ES-I3 (cell line): ENCODE measurements at regions not wholly inside any gene's neighbourhood (a gene's known extent, or its start where the extent isn't known, plus 50 kb on each side); places are given as distances from the start of the nearest gene placed in this dataset.

Source experiments
- H3K36me3 ChIP-seq: 2 replicates; pipeline ENCODE4 v1.6.1; 2013; ENCODE audit warnings: mild to moderate bottlenecking, low read length, control low read depth, moderate library complexity; ENCODE audit not compliant: insufficient read depth
- H3K4me1 ChIP-seq: 2 replicates; pipeline ENCODE4 v1.6.1; 2013; ENCODE audit warnings: mild to moderate bottlenecking, control low read depth, low read length; ENCODE audit not compliant: insufficient read depth
- H3K9ac ChIP-seq: 2 replicates; pipeline ENCODE4 v1.6.1; 2013; ENCODE audit warnings: low read depth, mild to moderate bottlenecking, low read length, moderate library complexity
- H3K9me3 ChIP-seq: 2 replicates; pipeline ENCODE4 v1.6.1; 2013; ENCODE audit warnings: mild to moderate bottlenecking, low read length, moderate library complexity; ENCODE audit not compliant: control insufficient read depth, insufficient read depth

DNA sequence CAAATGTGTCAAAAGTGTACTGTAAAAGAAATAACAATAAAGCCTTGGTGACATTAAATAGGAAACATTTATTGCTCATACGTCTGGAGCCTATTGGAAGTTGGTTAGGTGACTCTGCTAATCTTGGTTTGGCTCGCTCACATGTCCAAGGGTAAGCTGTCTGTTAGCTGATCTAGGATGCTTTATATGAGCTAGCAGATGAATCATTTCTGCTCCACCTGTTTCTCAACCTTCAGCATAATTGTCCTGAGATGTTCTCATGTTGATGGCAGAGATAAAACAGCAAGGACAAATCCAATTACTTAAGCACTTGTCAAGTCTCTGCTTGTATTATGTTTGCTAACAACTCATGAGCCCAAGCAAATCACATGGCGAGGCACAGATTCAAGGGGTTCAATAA is 56.0 kb upstream of the CD53 start:
- H3K4me1 ChIP-seq: no peaks in the 10 kb centered on the region
- H3K9me3 ChIP-seq: no peaks in the 10 kb centered on the region
- H3K36me3 ChIP-seq: no peaks in the 10 kb centered on the region
- no peak overlapping the region for H3K9ac ChIP-seq

DNA sequence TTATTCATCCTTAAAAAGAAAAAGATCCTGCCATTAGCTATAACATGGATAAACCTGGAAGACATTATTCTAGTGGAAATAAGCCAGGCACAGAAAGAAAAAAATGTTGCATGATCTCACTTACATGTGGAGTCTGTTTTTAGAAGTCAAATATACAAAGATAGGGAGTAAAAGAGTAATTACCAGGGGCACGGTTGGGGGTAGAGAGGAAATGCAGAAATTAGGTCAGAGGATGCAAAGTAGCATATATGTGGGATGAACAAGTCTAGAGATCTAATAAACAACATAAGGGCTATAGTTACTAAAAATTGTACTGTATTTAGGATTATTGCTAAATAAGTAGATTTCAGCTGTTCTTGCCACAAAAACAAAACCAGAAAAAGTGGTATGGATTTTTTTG is 61.4 kb upstream of the CD53 start:
- H3K9ac ChIP-seq: no peak overlapping the region
- H3K36me3 ChIP-seq: no peaks in the 10 kb centered on the region

GRCh38 chr1:110800079-110800478 is 72.9 kb upstream of the CD53 start:
- H3K9me3 ChIP-seq: no peaks in the 10 kb centered on the region
- H3K4me1 ChIP-seq: no peaks in the 10 kb centered on the region
- no peak overlapping the region for H3K9ac ChIP-seq
- no peaks in the 10 kb centered on the region for H3K36me3 ChIP-seq

More for the DNA sequence above, 61.4 kb upstream of the CD53 start:
- no peaks in the 10 kb centered on the region for H3K4me1 ChIP-seq
- no peaks in the 10 kb centered on the region for H3K9me3 ChIP-seq

DNA sequence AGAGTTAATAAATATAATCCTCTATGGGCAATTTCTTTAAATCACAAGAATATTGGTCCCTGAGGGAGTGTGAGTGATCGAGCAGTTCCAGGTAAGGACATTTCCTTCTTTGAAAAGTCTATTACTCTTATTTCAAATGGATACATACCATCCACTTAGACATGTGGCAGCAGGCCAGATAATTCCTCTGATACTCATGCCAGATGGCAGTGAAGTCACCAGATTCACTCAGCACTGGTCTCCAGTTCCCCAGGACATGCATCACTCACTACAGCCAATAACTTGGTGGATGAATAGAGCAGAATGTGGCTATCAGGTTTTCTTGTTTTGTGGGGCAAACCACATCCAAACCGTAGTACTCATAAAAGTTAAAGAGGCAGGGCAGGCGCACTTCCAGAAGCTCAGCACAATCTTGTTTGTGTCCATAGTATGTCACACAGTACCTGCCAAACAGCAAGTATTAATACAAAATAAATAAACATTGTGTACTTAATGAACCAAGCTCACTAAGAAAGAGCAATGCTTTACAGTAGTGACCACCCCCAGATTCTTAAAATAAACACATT is 74.2 kb upstream of the CD53 start:
- Histone ChIP-seq H3K36me3 (no peaks in the 10 kb centered on the region), H3K9me3 (no peaks in the 10 kb centered on the region), H3K4me1 (no peaks in the 10 kb centered on the region), H3K9ac (no peak overlapping the region)

DNA sequence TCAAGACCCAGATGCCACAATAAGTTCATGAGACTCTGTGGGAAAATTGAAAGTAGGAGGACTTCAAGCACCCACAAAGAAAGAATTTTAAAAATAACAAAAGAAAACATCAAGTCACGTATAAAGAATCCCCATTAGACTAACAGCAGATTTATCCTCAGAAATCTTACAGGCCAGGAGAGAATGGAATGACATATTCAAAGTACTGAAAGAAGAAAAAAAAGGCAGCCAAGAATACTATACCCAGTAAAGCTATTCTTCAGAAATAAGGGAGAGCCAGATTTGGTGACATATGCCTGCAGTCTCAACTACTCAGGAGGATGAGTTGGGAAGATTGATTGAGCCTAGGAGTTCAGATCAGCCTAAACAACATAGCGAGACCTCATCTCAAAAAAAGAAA is 84.3 kb upstream of the CD53 start:
- H3K36me3 ChIP-seq: no peaks in the 10 kb centered on the region
- no peaks in the 10 kb centered on the region; the same call in 1 of the 2 replicates for H3K9me3 ChIP-seq
- H3K4me1 ChIP-seq: no peaks in the 10 kb centered on the region
- H3K9ac ChIP-seq: no peak overlapping the region

DNA sequence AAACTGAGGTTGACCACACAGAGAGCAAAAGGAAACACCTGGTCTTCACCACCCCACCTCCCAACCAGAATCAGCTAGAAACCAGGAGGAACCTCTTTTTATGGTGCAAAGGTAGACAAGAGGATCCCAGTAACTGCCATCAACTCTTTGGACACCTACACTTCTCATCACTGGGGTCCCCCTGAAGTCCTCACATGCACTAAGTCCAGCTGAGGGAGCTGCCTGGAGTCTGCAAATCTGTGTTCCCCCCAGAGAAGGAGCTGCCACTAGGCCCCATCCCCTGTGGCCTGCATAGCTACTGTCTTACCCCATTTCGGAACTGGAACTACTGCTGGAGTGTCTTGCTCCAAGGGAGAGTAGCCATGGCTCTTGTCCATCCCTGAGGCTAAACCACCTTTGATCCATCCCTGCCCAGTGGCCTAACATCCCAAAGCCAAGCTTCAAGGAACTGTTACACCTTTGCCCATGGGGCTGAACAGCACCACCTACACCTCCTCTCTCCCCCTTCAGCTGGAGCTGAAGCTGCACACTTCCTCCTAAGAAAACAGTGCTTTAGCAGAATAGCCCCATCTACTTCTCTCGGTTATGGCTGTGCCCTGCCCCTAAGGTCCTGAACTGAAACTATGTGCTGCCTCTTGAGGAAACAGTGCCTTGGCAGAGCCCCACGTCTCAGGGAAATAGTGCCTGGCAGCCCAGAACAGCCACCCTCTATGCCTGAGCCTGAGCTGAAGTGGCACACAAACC is 85.4 kb upstream of the CD53 start:
- Histone ChIP-seq H3K4me1 (no peaks in the 10 kb centered on the region), H3K9ac (no peak overlapping the region), H3K36me3 (no peaks in the 10 kb centered on the region), H3K9me3 (no peaks in the 10 kb centered on the region; the same call in 1 of the 2 replicates)

- Histone ChIP-seq H3K9ac (no peak overlapping the region), H3K9me3 (no peaks in the 10 kb centered on the region; the same call in 1 of the 2 replicates), H3K4me1 (no peaks in the 10 kb centered on the region)
Observed at GRCh38 chr1:110786802-110787327, 86.1 kb upstream of the CD53 start.

DNA sequence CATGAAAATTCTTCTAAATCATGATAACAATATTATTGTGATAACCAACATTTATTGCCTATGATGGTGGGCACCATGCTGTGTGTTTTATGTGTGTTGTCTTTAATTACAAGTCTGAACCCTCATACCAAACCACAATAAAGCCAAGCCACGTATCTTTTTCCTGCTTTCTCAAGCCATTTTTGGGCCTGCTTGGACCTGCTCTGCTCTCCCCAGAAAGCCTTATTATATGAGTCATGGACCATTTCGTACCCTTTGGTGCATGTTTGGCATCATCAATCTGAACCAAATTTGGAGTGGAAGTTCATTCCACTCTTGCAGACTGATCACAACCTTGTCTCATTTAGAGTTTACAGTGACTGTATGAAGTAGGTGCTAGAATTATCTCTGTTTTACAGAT is 87.3 kb upstream of the CD53 start:
- Histone ChIP-seq H3K36me3 (no peaks in the 10 kb centered on the region), H3K9me3 (no peaks in the 10 kb centered on the region; the same call in 1 of the 2 replicates), H3K9ac (no peak overlapping the region), H3K4me1 (no peaks in the 10 kb centered on the region)

More at GRCh38 chr1:110786802-110787327, 86.1 kb upstream of the CD53 start:
- no peaks in the 10 kb centered on the region for H3K36me3 ChIP-seq

DNA sequence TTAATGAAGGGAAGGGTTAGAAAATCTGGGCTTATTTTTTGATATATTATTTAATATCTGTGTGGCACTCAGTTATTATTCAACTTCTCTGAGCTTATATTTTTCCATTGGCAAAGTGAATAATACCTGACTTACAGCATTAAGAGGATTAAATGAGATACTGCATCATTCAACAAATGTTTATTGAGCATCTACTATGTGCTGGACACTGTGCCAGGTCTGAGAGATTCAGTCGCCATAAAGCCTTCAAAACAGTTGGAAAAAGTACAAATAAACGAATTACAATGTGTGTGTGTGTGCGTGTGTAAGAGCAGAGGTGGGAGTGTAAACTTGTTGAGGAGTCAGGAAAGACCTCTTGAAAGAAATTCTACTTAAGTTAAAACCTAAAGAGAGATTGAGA is 87.9 kb upstream of the CD53 start:
- Histone ChIP-seq H3K4me1 (no peaks in the 10 kb centered on the region), H3K9ac (no peak overlapping the region), H3K36me3 (no peaks in the 10 kb centered on the region), H3K9me3 (no peaks in the 10 kb centered on the region; the same call in 1 of the 2 replicates)

GRCh38 chr1:110783292-110783918 is 89.5 kb upstream of the CD53 start:
- Histone ChIP-seq H3K36me3 (no peaks in the 10 kb centered on the region), H3K9ac (no peak overlapping the region), H3K9me3 (no peaks in the 10 kb centered on the region; the same call in 1 of the 2 replicates), H3K4me1 (no peaks in the 10 kb centered on the region)

DNA sequence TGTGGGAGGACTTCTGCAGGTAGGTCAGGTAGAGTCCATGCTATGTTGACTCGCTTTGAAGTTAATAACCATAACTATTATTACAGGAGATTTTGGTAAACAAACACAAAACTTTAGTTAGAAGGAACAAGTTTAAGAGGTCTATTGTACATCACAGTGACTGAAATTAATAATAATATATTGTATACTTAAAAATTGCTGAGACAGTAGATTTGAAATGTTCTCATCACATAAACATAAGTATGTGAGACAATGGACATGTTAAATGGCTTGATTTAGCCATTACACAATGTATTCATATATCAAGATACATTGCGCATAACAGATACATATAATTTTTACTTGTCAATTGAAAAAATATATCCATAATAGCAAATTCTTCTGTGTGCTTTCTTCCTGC is 91.4 kb upstream of the CD53 start:
- no peaks in the 10 kb centered on the region for H3K4me1 ChIP-seq
- H3K36me3 ChIP-seq: no peaks in the 10 kb centered on the region
- no peaks in the 10 kb centered on the region for H3K9me3 ChIP-seq
- H3K9ac ChIP-seq: no peak overlapping the region

- H3K4me1 ChIP-seq: no peaks in the 10 kb centered on the region
- H3K36me3 ChIP-seq: no peaks in the 10 kb centered on the region
- H3K9me3 ChIP-seq: no peaks in the 10 kb centered on the region
- H3K9ac ChIP-seq: peak overlapping the region; percentile 44; the same call in 1 of the 2 replicates
Observed at GRCh38 chr1:110780600-110781484, 92.1 kb upstream of the CD53 start.

GRCh38 chr1:110779636-110780035 is 93.3 kb upstream of the CD53 start:
- Histone ChIP-seq H3K9ac (no peak overlapping the region), H3K4me1 (no peaks in the 10 kb centered on the region), H3K9me3 (no peaks in the 10 kb centered on the region), H3K36me3 (no peaks in the 10 kb centered on the region)

- Histone ChIP-seq H3K4me1 (no peaks in the 10 kb centered on the region), H3K9ac (no peak overlapping the region), H3K9me3 (no peaks in the 10 kb centered on the region), H3K36me3 (no peaks in the 10 kb centered on the region)
Observed at GRCh38 chr1:110778821-110779220, 94.1 kb upstream of the CD53 start.
